SK-N-SH treated with all-trans-retinoic acid at 6 μM for 48 hours (cell line): ENCODE measurements at regions not wholly inside any gene's neighbourhood (a gene's known extent, or its start where the extent isn't known, plus 50 kb on each side); places are given as distances from the start of the nearest gene placed in this dataset.

Source experiments
- ATAC-seq: fragments of 200-7000 bp; cut with Tn5 transposase; 3 replicates; pipeline ENCODE4 v1.9.1; 2020; ENCODE audit warnings: mild to moderate bottlenecking, moderate library complexity
- BACH2 ChIP-seq: fragments of 250-450 bp; sonication (Bioruptor Pico); IDR thresholded peaks from 2 replicates; pipeline ENCODE4 v1.9.0; 2021; ENCODE audit warnings: mild to moderate bottlenecking, borderline replicate concordance
- CSDC2 ChIP-seq: fragments of 250-450 bp; sonication (Bioruptor Pico); IDR thresholded peaks from 2 replicates; pipeline ENCODE4 v1.5.0; 2020; ENCODE audit warnings: mild to moderate bottlenecking, moderate library complexity
- ESRRG ChIP-seq: fragments of 250-450 bp; sonication (Bioruptor Pico); IDR thresholded peaks from 2 replicates; pipeline ENCODE4 v1.6.1; 2021; ENCODE audit warnings: mild to moderate bottlenecking
- GLIS3 ChIP-seq: fragments of 250-450 bp; sonication (Bioruptor Pico); IDR thresholded peaks from 2 replicates; pipeline ENCODE4 v1.5.0; 2020; ENCODE audit warnings: mild to moderate bottlenecking, moderate library complexity
- ISL1 ChIP-seq: fragments of 250-450 bp; sonication (Bioruptor Pico); IDR thresholded peaks from 2 replicates; pipeline ENCODE4 v2.1.2; 2022; ENCODE audit warnings: mild to moderate bottlenecking, moderate library complexity
- PPARA ChIP-seq: fragments of 250-450 bp; sonication (Bioruptor Pico); IDR thresholded peaks from 2 replicates; pipeline ENCODE4 v1.5.0; 2020; ENCODE audit warnings: mild to moderate bottlenecking, borderline replicate concordance
- RARB ChIP-seq: fragments of 250-450 bp; sonication (Bioruptor Pico); IDR thresholded peaks from 2 replicates; pipeline ENCODE4 v1.8.0; 2021; ENCODE audit warnings: mild to moderate bottlenecking, moderate library complexity
- SNAI2 ChIP-seq: fragments of 250-450 bp; sonication (Bioruptor Pico); IDR thresholded peaks from 2 replicates; pipeline ENCODE4 v1.5.0; 2020; ENCODE audit warnings: mild to moderate bottlenecking, moderate library complexity
- TCF4 ChIP-seq: fragments of 250-450 bp; sonication (Bioruptor Pico); IDR thresholded peaks from 2 replicates; pipeline ENCODE4 v1.8.0; 2021; ENCODE audit warnings: mild to moderate bottlenecking, moderate library complexity, borderline replicate concordance
- TOX ChIP-seq: fragments of 250-450 bp; sonication (Bioruptor Pico); IDR thresholded peaks from 2 replicates; pipeline ENCODE4 v1.8.0; 2021; ENCODE audit warnings: mild to moderate bottlenecking, moderate library complexity, borderline replicate concordance
- ZC3H10 ChIP-seq: fragments of 250-450 bp; sonication (Bioruptor Pico); IDR thresholded peaks from 2 replicates; pipeline ENCODE4 v1.5.1; 2021; ENCODE audit warnings: mild to moderate bottlenecking, moderate library complexity
- ZFP3 ChIP-seq: fragments of 250-450 bp; sonication (Bioruptor Pico); IDR thresholded peaks from 2 replicates; pipeline ENCODE4 v1.5.0; 2020; ENCODE audit warnings: mild to moderate bottlenecking, moderate library complexity
- ZFP30 ChIP-seq: fragments of 450-650 bp; formaldehyde crosslinking; IDR thresholded peaks from 2 replicates; pipeline ENCODE4 v1.5.0; 2022; ENCODE audit warnings: mild to moderate bottlenecking, moderate library complexity
- ZNF565 ChIP-seq: fragments of 450-650 bp; formaldehyde crosslinking; conservative IDR thresholded peaks from 2 replicates; pipeline ENCODE4 v1.5.0; 2020; ENCODE audit warnings: low read depth, mild to moderate bottlenecking, moderate library complexity
- ZNF70 ChIP-seq: fragments of 450-650 bp; formaldehyde crosslinking; IDR thresholded peaks from 2 replicates; pipeline ENCODE4 v1.5.0; 2020; ENCODE audit warnings: mild to moderate bottlenecking, moderate library complexity
- ZNF8 ChIP-seq: fragments of 450-650 bp; formaldehyde crosslinking; IDR thresholded peaks from 2 replicates; pipeline ENCODE4 v1.5.0; 2020; ENCODE audit warnings: mild to moderate bottlenecking, moderate library complexity
- TF ChIP-seq, protein P1 (sequence below): fragments of 250-450 bp; sonication (Bioruptor Pico); IDR thresholded peaks from 2 replicates; pipeline ENCODE4 v1.5.1; 2021; ENCODE audit warnings: mild to moderate bottlenecking, moderate library complexity
- TF ChIP-seq, protein P2 (sequence below): fragments of 250-450 bp; sonication (Bioruptor Pico); IDR thresholded peaks from 2 replicates; pipeline ENCODE4 v1.5.1; 2020; ENCODE audit warnings: low read depth, mild to moderate bottlenecking, moderate library complexity
- TF ChIP-seq, protein P3 (sequence below): fragments of 250-450 bp; sonication (Bioruptor Pico); IDR thresholded peaks from 2 replicates; pipeline ENCODE4 v1.5.0; 2020; ENCODE audit warnings: mild to moderate bottlenecking, moderate library complexity
- TF ChIP-seq, protein P4 (sequence below): fragments of 250-450 bp; sonication (Bioruptor Pico); IDR thresholded peaks from 2 replicates; pipeline ENCODE4 v1.8.0; 2021; ENCODE audit warnings: low read depth, mild to moderate bottlenecking, moderate library complexity, borderline replicate concordance

DNA sequence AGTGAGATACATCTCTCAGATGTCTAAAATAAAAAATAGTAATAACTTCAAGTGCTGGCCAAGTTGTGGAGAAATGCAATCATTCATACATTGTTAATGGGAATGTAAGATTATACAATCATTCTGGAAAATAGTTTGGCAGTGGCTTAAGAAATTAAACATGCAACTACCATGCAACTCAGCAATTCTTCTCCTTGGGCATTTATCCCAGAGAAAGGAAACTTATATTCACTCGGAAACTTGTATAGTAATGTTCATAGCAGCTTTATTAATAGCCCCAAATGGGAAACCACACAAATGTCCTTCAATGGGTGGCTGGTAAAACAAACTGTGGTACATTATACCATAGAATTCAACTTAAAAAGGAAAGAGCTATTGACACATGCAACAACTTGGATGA lies 274.0 kb upstream of the SPRED2 start:
- TF ChIP-seq ZNF70 (CRISPR knock-in tag), result no peak
- TF ChIP-seq, protein P1, sequence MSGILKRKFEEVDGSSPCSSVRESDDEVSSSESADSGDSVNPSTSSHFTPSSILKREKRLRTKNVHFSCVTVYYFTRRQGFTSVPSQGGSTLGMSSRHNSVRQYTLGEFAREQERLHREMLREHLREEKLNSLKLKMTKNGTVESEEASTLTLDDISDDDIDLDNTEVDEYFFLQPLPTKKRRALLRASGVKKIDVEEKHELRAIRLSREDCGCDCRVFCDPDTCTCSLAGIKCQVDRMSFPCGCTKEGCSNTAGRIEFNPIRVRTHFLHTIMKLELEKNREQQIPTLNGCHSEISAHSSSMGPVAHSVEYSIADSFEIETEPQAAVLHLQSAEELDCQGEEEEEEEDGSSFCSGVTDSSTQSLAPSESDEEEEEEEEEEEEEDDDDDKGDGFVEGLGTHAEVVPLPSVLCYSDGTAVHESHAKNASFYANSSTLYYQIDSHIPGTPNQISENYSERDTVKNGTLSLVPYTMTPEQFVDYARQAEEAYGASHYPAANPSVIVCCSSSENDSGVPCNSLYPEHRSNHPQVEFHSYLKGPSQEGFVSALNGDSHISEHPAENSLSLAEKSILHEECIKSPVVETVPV, result no peak
- no peak for TF ChIP-seq ZFP3 (CRISPR knock-in tag)
- TF ChIP-seq SNAI2, result no peak
- TF ChIP-seq PPARA (CRISPR knock-in tag), result no peak
- no peak for TF ChIP-seq ESRRG (CRISPR knock-in tag)
- TF ChIP-seq CSDC2, result no peak
- TF ChIP-seq, protein P2, sequence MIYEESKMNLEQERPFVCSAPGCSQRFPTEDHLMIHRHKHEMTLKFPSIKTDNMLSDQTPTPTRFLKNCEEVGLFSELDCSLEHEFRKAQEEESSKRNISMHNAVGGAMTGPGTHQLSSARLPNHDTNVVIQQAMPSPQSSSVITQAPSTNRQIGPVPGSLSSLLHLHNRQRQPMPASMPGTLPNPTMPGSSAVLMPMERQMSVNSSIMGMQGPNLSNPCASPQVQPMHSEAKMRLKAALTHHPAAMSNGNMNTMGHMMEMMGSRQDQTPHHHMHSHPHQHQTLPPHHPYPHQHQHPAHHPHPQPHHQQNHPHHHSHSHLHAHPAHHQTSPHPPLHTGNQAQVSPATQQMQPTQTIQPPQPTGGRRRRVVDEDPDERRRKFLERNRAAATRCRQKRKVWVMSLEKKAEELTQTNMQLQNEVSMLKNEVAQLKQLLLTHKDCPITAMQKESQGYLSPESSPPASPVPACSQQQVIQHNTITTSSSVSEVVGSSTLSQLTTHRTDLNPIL (CRISPR knock-in tag), result no peak
- no peak for TF ChIP-seq ZNF565
- TF ChIP-seq RARB, result no peak
- TF ChIP-seq BACH2 (CRISPR knock-in tag), result no peak
- TF ChIP-seq ZFP30 (CRISPR knock-in tag), result no peak
- no peak for TF ChIP-seq ZNF8 (CRISPR knock-in tag)
- TF ChIP-seq TCF4 (CRISPR knock-in tag), result no peak
- TF ChIP-seq GLIS3 (CRISPR knock-in tag), result no peak
- no peak for ATAC-seq

DNA sequence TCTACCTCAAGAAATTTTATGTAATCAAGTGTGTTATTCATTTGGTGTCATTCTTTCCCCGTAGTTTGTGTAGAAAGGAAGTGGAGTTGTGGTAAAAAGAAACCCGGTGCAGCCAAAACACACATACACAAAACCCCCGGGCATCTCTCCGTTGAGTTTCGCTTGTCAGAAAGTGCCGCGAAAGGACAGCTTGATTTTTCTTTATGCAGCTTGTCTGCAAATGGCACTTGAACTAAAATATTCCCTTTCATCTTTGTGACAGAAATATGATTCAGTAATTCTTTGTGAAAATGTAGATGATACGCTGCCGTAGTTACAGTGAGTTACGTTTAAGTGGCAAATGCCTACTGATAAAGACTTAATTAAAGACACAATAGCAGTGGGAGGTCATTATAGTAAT lies 268.8 kb upstream of the SPRED2 start:
- ATAC-seq, result no peak
- no peak for TF ChIP-seq ZC3H10 (CRISPR knock-in tag)
- TF ChIP-seq PPARA (CRISPR knock-in tag), result no peak
- TF ChIP-seq, protein P3, sequence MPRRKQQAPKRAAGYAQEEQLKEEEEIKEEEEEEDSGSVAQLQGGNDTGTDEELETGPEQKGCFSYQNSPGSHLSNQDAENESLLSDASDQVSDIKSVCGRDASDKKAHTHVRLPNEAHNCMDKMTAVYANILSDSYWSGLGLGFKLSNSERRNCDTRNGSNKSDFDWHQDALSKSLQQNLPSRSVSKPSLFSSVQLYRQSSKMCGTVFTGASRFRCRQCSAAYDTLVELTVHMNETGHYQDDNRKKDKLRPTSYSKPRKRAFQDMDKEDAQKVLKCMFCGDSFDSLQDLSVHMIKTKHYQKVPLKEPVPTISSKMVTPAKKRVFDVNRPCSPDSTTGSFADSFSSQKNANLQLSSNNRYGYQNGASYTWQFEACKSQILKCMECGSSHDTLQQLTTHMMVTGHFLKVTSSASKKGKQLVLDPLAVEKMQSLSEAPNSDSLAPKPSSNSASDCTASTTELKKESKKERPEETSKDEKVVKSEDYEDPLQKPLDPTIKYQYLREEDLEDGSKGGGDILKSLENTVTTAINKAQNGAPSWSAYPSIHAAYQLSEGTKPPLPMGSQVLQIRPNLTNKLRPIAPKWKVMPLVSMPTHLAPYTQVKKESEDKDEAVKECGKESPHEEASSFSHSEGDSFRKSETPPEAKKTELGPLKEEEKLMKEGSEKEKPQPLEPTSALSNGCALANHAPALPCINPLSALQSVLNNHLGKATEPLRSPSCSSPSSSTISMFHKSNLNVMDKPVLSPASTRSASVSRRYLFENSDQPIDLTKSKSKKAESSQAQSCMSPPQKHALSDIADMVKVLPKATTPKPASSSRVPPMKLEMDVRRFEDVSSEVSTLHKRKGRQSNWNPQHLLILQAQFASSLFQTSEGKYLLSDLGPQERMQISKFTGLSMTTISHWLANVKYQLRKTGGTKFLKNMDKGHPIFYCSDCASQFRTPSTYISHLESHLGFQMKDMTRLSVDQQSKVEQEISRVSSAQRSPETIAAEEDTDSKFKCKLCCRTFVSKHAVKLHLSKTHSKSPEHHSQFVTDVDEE, result no peak
- TF ChIP-seq TOX (CRISPR knock-in tag), result no peak
- no peak for TF ChIP-seq ZFP30 (CRISPR knock-in tag)
- TF ChIP-seq ZNF8 (CRISPR knock-in tag), result no peak
- TF ChIP-seq RARB, result no peak
- TF ChIP-seq, protein P1, result no peak
- TF ChIP-seq ZNF70 (CRISPR knock-in tag), result no peak
- no peak for TF ChIP-seq ISL1 (CRISPR knock-in tag)
- TF ChIP-seq GLIS3 (CRISPR knock-in tag), result no peak
- TF ChIP-seq TCF4 (CRISPR knock-in tag), result no peak

DNA sequence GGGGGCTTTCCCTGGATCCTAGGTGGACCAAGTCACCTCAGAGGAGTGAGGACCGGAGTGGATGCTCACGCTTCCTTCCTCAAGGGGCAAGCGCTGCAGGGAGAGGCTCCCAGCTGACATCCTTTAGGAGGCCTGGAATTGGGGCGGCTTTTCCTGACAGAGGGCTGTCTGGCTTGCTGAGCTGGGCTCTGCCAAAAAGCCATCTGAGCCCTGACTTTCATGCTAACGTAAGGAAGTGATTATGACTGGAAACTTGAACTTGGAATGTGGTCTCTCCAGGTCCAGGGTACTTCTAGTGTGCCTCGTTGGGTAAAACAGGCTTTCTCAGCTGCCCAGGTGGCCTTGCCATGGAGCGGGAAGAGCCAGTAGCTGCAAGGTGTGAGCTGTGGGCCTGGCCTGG lies 268.3 kb upstream of the SPRED2 start:
- no peak for ATAC-seq
- TF ChIP-seq, protein P2 (CRISPR knock-in tag), result no peak
- TF ChIP-seq ZC3H10 (CRISPR knock-in tag), result no peak
- no peak for TF ChIP-seq TOX (CRISPR knock-in tag)
- TF ChIP-seq ZNF8 (CRISPR knock-in tag), result no peak
- TF ChIP-seq, protein P4, sequence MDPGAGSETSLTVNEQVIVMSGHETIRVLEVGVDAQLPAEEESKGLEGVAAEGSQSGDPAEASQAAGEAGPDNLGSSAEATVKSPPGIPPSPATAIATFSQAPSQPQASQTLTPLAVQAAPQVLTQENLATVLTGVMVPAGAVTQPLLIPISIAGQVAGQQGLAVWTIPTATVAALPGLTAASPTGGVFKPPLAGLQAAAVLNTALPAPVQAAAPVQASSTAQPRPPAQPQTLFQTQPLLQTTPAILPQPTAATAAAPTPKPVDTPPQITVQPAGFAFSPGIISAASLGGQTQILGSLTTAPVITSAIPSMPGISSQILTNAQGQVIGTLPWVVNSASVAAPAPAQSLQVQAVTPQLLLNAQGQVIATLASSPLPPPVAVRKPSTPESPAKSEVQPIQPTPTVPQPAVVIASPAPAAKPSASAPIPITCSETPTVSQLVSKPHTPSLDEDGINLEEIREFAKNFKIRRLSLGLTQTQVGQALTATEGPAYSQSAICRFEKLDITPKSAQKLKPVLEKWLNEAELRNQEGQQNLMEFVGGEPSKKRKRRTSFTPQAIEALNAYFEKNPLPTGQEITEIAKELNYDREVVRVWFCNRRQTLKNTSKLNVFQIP, result no peak
- TF ChIP-seq RARB, result no peak
- TF ChIP-seq CSDC2, result no peak
- TF ChIP-seq SNAI2, result no peak
- TF ChIP-seq ZNF565, result no peak
- TF ChIP-seq, protein P3, result no peak
- TF ChIP-seq, protein P1, result no peak
- no peak for TF ChIP-seq TCF4 (CRISPR knock-in tag)
- TF ChIP-seq ZNF70 (CRISPR knock-in tag), result no peak
- TF ChIP-seq, all 23 proteins: peak for 0
